T-helper 1 cell (primary cell): ENCODE measurements at regions not wholly inside any gene's neighbourhood (a gene's known extent, or its start where the extent isn't known, plus 50 kb on each side); places are given as distances from the start of the nearest gene placed in this dataset.

Experiments used
- DNase-seq, 5 donors: peaks; one replicate each; pipeline ENCODE4 v3.0.0-alpha.2; 2012 to 2020

- no peak for DNase-seq
Measured at GRCh38 chr20:57867807-57868206, 158.0 kb upstream of the PMEPA1 start.

GRCh38 chr20:57867181-57867803 is 157.5 kb upstream of the PMEPA1 start:
- no peak for DNase-seq

DNA sequence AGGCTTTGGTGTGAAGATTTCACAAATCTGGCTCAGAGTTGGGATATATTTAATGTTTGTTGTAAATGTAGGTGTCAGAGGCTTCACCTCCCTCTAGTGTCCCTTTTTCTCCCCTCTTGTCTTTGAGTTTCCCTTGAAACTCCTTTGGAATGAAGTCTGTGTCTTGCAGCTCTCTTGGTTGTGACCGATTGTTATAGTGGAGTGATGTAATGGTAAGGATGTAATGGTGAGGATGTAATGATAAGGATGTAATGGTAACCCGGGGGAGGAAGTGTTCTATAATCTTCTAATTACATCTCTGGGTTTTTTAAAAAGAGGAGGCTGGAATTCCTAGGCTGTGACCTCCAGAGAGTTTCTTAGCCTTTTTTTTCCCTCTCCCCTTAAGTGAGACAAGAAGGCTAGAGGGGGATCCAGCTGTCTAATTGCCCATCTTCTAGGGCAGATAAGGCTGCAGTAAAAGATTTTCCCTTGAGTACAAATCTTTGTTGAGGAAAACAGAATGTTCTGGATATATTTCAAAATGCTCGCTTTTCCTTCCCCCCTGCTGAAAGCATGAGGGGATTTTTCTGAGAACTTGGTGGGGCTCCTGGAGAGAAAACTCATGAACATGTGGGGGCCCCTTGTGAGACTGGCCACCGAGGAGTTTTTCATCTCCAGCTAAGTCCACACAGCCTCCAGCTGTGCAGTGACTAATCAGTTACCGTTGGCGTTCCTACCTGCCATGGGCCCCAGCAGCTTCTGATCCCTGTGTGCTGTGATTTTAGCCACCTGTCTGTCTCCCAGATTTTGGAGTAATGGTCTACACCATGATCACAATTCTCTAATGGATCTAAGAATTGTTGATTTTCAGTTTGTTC is 156.7 kb upstream of the PMEPA1 start:
- no peak for DNase-seq

DNA sequence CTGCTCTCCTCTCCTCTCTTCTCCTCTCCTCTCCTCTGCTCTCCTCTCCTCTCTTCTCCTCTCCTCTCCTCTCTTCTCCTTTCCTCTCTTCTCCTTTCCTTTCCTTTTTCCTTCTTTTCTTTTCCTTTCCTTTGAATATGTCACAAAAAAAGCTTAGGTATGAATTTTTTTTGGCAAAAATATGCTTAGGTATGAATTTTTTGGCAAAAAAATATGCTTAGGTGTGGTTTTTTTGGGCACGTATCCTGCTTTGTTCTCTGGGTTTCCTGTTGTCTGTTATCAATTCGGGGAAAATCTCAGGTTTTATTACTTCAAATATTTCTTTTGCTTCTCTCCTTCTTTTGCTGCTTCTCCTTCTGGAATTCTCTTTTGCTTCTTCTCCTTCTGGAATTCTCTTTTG is 155.5 kb upstream of the PMEPA1 start:
- no peak for DNase-seq

GRCh38 chr20:57860576-57860975 is 150.8 kb upstream of the PMEPA1 start:
- DNase-seq, result no peak

DNA sequence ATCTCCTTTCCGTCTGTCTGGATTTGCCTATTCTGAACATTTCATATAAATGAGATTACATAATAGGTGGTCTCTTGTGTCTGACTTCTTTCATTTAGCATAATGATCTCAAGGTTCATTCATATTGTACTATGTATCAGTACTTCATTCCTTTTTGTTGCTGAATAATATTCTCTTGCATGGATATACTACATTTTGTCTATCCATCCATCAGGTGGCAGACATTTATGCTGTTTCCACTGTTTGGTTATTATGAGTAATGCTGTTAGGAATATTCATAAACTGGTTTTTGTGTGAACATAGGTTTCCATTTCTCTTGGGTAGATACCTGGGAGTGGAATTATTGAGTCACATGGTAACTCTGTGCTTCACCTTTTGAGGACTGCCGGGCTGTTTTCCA is 148.2 kb upstream of the PMEPA1 start:
- no peak for DNase-seq

- DNase-seq, result no peak
Measured at GRCh38 chr20:57857118-57857517, 147.3 kb upstream of the PMEPA1 start.

DNA sequence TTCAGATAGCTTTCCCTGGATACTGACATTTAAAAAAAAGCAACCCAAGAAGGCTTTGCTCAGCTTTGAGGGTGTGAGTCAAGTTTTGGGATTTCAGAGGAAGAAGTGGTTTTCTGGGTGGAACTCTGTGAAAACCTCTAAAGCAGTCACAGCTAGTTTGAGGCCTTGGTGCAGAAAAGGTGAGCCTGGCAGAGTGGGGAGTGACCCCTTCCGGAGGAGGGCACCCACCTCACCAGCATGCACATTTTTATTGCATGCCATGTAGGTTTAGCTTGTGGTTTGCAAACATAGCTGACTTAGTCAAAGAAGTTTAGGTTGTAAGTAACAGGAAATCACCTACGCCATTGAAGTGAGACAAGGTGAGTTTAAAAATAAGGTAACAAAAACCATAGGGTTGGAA is 146.8 kb upstream of the PMEPA1 start:
- DNase-seq, result no peak

DNA sequence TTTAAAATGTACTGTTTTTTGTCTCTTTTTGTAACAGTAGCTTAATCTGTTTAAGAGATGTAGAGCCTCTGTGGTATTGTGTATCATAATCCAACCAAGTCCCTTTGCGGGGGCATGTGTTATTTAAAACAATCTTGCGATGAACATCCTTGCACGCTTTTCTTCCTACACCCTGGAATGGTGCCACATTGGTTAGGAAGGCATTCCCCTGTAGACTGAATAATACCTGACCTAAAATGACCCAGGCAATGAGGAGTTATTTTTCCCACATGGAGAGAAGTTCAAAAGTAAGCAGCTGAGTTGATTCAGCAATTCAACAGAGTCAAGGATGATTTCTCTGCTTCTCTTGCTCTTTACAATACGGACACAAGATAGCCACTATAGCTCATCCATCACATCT is 142.0 kb upstream of the PMEPA1 start:
- DNase-seq, result no peak

DNA sequence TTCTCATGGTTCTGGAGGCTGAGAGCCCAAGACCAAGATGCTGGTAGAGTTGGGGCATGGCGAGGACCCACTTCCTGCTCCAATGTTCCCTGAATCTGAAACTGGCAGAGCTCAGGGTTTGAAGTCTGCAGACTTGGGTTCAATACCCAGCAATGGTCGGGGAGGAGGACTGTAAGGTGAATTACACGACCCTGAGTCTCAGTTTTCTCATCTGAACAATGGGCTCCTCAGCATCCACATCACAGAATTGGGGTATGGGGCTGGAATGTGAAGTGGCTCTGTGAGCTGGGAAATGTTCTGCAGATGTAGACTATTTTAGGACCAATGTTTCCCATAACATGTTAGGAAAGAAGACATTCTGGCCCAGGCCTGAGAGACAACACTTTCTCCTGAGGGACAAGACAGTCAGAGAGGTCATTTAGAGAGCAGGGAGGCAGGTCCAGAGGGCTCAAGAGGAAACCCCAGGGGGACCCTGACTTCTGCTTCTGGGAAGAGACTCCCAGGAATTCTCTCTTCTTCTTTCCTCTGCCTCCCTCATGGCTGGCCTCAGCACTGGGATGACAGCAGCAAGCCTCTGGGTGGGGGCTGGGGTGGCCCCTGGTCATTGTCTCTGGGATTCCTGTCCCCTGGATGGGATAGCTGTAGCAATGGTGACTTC is 141.3 kb upstream of the PMEPA1 start:
- DNase-seq, result no peak

- no peak for DNase-seq
Measured at GRCh38 chr20:57849521-57850215, 139.9 kb upstream of the PMEPA1 start.

DNA sequence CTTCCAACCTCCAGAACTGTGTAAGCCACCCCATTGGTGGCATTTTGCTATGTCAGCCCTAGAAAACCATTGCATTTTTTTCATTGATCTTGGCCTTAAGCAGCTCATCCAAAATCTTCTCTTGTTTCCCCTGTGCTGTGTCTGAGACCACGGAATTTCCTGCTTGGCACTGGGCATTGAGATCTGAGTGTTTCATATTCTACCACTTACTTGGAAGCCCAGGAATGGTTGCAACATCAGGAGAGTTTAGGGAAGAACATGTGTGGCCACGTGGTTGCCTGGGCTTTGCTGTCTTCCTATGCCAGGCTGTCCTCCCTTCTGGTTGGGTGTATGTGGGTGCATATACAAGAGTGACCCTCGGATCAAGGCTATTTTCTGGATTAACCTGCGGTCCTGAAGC is 139.3 kb upstream of the PMEPA1 start:
- no peak for DNase-seq

DNA sequence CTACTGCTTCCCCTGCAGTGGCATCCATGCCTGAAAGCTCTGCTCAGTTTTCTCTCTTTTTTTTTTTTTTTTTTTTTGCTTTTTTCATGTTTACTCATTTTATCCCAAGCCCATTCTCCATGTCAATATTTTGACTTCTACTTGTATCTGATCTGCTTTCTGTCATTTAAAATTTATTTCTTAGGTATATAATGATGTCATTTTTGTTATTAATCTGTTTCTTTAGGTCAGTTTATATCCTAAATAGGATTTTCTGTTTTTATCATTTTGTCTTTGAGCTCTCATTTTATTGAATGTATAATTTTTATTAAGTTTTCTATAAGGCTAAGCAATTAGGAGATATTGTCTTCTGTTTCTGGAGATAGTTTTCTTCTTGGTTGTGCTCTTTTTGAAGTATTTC is 138.5 kb upstream of the PMEPA1 start:
- DNase-seq, result no peak

DNA sequence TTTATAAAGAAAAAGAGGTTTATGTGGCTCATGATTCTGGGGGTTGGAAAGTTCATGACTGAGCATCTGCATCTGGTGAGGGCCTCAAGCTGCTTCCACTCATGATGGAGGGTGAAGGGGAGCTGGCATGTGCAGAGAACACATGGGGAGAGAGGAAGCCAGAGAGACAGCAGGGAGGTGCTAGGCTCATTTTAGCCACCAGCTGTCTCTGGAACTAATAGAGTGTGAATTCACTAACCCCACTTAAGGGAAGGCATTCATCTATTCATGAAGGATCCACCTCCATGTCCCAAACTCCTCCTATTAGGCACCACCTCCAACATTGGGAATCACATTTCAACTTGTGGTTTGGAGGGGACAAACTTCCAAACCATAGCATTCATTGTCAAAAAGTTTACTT is 137.3 kb upstream of the PMEPA1 start:
- no peak for DNase-seq

- DNase-seq, result no peak
Measured at GRCh38 chr20:57844626-57845596, 135.1 kb upstream of the PMEPA1 start.

GRCh38 chr20:57843941-57844625 is 134.3 kb upstream of the PMEPA1 start:
- no peak for DNase-seq

DNA sequence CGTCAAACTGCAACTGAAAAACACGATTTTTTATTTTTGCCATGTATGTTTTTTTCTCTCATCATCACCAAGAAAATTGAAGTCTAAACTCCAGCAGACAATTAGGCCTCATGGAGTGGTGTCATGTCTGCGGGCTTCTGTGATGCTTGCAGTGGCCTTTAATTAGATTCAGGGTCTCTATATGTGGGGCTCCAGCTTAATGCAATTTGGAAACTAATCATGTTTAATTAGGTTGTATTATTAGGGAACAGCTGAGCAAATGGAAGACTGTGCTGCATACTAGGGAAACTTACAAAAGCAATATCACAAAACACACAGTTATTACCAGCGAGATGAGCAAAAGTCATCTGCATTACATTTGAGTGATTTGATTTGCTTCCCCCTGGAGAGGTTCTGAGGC is 132.9 kb upstream of the PMEPA1 start:
- DNase-seq, result no peak

- no peak for DNase-seq
Measured at GRCh38 chr20:57841297-57841866, 131.6 kb upstream of the PMEPA1 start.

DNA sequence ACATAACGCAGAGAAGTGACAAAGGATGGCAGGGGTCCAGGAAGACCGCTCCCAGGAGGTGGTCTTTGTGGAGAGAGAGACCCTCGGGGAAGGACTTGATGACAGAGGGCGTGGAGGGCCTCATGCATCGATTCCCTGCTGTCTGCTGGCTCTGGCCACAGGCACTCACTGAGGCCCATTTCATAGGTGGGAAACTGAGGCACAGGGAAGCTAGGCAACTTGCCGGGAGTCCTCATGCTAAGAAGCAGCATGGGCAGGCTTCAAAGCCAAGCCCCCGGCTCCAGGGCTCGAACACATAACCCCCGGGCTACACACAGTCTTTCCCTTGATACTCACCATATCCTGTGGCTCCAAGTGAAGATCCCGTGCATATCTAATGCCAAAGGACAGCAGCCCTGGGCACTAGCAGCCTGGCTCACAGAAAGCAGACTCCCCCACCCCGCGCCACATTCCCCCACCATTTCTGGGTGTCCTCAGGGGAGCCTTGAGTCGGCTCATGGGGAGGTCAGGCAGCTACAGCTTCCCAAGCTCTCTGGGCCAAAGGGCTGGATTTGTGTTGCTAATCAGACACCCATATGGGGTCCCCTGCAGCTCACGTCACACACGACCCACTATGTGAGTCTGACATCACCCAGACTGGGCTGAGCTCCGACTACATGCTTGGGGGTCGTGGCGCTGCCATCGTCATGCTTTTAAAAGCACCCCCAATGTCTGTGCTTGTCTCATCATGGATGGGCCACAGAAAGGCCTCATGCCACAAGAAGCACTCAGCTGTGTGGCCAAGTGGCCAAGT is 130.9 kb upstream of the PMEPA1 start:
- DNase-seq, result no peak

DNA sequence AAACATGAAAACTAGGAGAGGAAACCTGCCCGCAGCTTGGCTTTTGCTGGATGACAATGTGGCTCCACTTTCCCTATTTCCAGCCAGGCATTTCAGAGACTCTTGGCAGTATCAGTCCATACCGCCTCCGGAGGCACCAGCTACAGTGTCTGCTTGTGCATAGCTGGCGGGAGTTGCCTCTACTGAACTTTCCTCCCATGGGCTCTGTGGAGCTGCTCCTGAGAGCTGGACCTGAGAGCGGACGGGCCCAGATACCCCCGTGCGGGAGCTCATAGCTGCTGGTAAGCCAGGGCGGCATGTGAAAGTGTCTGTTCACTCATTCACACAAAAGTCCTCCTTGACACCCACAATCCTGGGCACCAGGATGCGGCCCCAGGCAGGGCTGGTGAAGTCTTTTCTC is 130.3 kb upstream of the PMEPA1 start:
- no peak for DNase-seq
